ENCODE measurements at regions not wholly inside any gene's neighbourhood (a gene's known extent, or its start where the extent isn't known, plus 50 kb on each side); places are given as distances from the start of the nearest gene placed in this dataset.
"Not testable (repeated sequence)": the region's sequence is repeated elsewhere in the genome, so short reads cannot be mapped to it uniquely, and the experiment has no call there.

DNA sequence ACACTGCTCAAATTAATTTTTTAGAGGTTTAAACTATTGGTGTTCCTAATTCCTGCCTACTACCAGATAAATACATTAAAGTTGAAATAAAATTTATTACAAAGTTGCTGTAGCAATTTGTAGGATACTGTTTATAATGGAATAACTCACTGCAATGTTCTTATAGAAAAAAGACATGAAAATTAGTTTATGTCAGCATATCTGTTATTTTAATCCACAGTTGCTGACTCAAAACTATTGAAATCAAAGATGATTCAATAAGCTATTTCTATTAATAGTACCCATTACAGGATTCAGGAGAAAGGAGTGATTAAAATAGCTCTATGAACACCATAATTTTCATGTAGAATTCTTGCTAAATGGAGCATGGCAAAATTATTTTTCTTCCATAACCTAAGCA lies 764.4 kb upstream of the NUDT12 start:
- no peaks in the 10 kb centered on the region for H3K4me1 ChIP-seq (ENCODE audit: insufficient read depth, low read length)
- no peaks in the 10 kb centered on the region for H3K4me1 Mint-ChIP-seq (ENCODE audit: low read depth, unreplicated experiment)
- H3K4me3 ChIP-seq (ENCODE audit: insufficient read depth, low read depth, low read length): no peak overlapping the region
- H3K36me3 ChIP-seq (ENCODE audit: insufficient read depth, low read length): no peaks in the 10 kb centered on the region
- no peak overlapping the region for H3K9ac ChIP-seq (ENCODE audit: low read length)
- H3K36me3 Mint-ChIP-seq (ENCODE audit: low read depth, unreplicated experiment): no peaks in the 10 kb centered on the region
- FAIRE-seq (no peak), DNase-seq (ENCODE audit: low read depth) (no peak)
- no peak overlapping the region for H3K4me3 Mint-ChIP-seq (ENCODE audit: unreplicated experiment)
- H3K27me3 Mint-ChIP-seq (ENCODE audit: low read depth, unreplicated experiment): no peaks in the 10 kb centered on the region
- no peaks in the 10 kb centered on the region for H3K27me3 ChIP-seq (ENCODE audit: insufficient read depth, low read length)
- no peaks in the 10 kb centered on the region for H3K9me3 Mint-ChIP-seq (ENCODE audit: unreplicated experiment)
- no peak overlapping the region for H3K4me2 ChIP-seq (ENCODE audit: low read length)
- H4K20me1 ChIP-seq (ENCODE audit: insufficient read depth, low read length): no peaks in the 10 kb centered on the region
- TF ChIP-seq, protein P1, sequence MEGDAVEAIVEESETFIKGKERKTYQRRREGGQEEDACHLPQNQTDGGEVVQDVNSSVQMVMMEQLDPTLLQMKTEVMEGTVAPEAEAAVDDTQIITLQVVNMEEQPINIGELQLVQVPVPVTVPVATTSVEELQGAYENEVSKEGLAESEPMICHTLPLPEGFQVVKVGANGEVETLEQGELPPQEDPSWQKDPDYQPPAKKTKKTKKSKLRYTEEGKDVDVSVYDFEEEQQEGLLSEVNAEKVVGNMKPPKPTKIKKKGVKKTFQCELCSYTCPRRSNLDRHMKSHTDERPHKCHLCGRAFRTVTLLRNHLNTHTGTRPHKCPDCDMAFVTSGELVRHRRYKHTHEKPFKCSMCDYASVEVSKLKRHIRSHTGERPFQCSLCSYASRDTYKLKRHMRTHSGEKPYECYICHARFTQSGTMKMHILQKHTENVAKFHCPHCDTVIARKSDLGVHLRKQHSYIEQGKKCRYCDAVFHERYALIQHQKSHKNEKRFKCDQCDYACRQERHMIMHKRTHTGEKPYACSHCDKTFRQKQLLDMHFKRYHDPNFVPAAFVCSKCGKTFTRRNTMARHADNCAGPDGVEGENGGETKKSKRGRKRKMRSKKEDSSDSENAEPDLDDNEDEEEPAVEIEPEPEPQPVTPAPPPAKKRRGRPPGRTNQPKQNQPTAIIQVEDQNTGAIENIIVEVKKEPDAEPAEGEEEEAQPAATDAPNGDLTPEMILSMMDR (IDR thresholded peaks at IDR 0.05; ENCODE audit: insufficient read depth, low read depth, low read length): no peak
- TF ChIP-seq EZH2 (IDR thresholded peaks at IDR 0.05; ENCODE audit: insufficient read depth, low read length): no peak
- H3K79me2 ChIP-seq (ENCODE audit: insufficient read depth, low read length): no peaks in the 10 kb centered on the region
- no peak overlapping the region for H2AFZ ChIP-seq (ENCODE audit: low read depth, low read length)
- no peak overlapping the region for H3K27ac Mint-ChIP-seq (ENCODE audit: unreplicated experiment)
- H3K27ac ChIP-seq (ENCODE audit: low read depth, low read length): no peak overlapping the region
- H3K9me3 ChIP-seq (ENCODE audit: insufficient read depth, low read depth, low read length): no peaks in the 10 kb centered on the region

DNA sequence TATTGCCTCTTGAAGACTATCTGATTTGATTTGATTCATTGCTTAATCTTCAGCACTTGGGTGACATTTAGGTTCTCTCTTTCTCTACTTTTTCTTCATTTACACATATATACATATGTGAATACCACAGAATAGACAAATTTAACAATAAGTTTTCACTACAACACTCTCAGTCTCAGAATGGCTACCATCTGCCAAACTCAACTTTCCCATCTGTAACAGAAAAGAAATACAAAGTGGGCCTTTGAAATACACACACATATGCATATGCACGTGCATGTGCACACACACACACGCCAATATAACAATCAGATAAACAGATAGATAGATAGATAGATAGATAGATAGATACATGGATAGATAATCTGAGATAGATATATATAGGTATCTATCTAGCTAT lies 762.8 kb upstream of the NUDT12 start:
- no peak overlapping the region for H3K27ac ChIP-seq (ENCODE audit: low read depth, low read length)
- no peaks in the 10 kb centered on the region for H3K4me1 Mint-ChIP-seq (ENCODE audit: low read depth, unreplicated experiment)
- H3K27me3 ChIP-seq (ENCODE audit: insufficient read depth, low read length): no peaks in the 10 kb centered on the region
- H3K9me3 Mint-ChIP-seq (ENCODE audit: unreplicated experiment): no peaks in the 10 kb centered on the region
- no peak for TF ChIP-seq EZH2 (IDR thresholded peaks at IDR 0.05; ENCODE audit: insufficient read depth, low read length)
- TF ChIP-seq, protein P1 (IDR thresholded peaks at IDR 0.05; ENCODE audit: insufficient read depth, low read depth, low read length): no peak
- H3K9ac ChIP-seq (ENCODE audit: low read length): no peak overlapping the region
- no peak overlapping the region for H2AFZ ChIP-seq (ENCODE audit: low read depth, low read length)
- H3K27ac Mint-ChIP-seq (ENCODE audit: unreplicated experiment): no peak overlapping the region
- no peak overlapping the region for H3K4me3 ChIP-seq (ENCODE audit: insufficient read depth, low read depth, low read length)
- no peaks in the 10 kb centered on the region for H3K36me3 Mint-ChIP-seq (ENCODE audit: low read depth, unreplicated experiment)
- H3K9me3 ChIP-seq (ENCODE audit: insufficient read depth, low read depth, low read length): no peaks in the 10 kb centered on the region
- DNase-seq (ENCODE audit: low read depth): no peak
- no peak overlapping the region for H3K4me3 Mint-ChIP-seq (ENCODE audit: unreplicated experiment)
- H3K4me2 ChIP-seq (ENCODE audit: low read length): no peak overlapping the region
- H3K27me3 Mint-ChIP-seq (ENCODE audit: low read depth, unreplicated experiment): no peaks in the 10 kb centered on the region
- FAIRE-seq: no peak
- H3K79me2 ChIP-seq (ENCODE audit: insufficient read depth, low read length): no peaks in the 10 kb centered on the region
- no peaks in the 10 kb centered on the region for H3K36me3 ChIP-seq (ENCODE audit: insufficient read depth, low read length)
- no peaks in the 10 kb centered on the region for H3K4me1 ChIP-seq (ENCODE audit: insufficient read depth, low read length)
- H4K20me1 ChIP-seq (ENCODE audit: insufficient read depth, low read length): no peaks in the 10 kb centered on the region

DNA sequence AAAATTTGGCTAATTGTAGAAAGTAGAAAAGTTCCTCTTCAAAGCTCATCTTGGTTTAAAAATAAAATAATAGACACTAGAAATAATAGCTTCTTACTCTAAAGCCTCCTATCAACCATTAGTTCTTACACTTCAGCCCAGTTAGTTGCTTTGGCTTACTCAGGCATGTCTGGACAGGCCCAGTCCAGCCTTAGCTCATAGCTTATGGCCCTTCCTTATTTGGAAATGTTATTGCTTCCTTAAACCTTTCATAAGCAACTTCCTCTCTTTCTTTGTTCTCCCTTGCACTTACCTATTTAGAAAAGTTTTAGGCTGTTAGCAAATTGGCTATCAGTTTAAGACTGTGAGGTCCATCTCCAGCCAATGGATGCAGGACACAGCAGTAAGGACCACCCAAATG lies 754.1 kb upstream of the NUDT12 start:
- H3K36me3 Mint-ChIP-seq (ENCODE audit: low read depth, unreplicated experiment); H3K9me3 Mint-ChIP-seq (ENCODE audit: unreplicated experiment); H4K20me1 ChIP-seq (ENCODE audit: insufficient read depth, low read length); H3K36me3 ChIP-seq (ENCODE audit: insufficient read depth, low read length); H3K4me1 Mint-ChIP-seq (ENCODE audit: low read depth, unreplicated experiment); DNase-seq (ENCODE audit: low read depth); FAIRE-seq; H3K4me3 Mint-ChIP-seq (ENCODE audit: unreplicated experiment); H3K79me2 ChIP-seq (ENCODE audit: insufficient read depth, low read length); H3K4me3 ChIP-seq (ENCODE audit: insufficient read depth, low read depth, low read length); H3K4me1 ChIP-seq (ENCODE audit: insufficient read depth, low read length); H3K27me3 Mint-ChIP-seq (ENCODE audit: low read depth, unreplicated experiment); H3K9ac ChIP-seq (ENCODE audit: low read length); H3K4me2 ChIP-seq (ENCODE audit: low read length); H3K27ac ChIP-seq (ENCODE audit: low read depth, low read length); H2AFZ ChIP-seq (ENCODE audit: low read depth, low read length); H3K27me3 ChIP-seq (ENCODE audit: insufficient read depth, low read length); H3K9me3 ChIP-seq (ENCODE audit: insufficient read depth, low read depth, low read length): not testable (repeated sequence)
- H3K27ac Mint-ChIP-seq (ENCODE audit: unreplicated experiment): peak overlapping the region; percentile 53

All from astrocyte (in vitro differentiated cells and primary cell).